OCI-LY3 (cell line): ENCODE measurements at regions not wholly inside any gene's neighbourhood (a gene's known extent, or its start where the extent isn't known, plus 50 kb on each side); places are given as distances from the start of the nearest gene placed in this dataset.

Experiments
- H2AFZ ChIP-seq: fragments of 200-600, 300-600 bp; shearing (Covaris generic); 2 replicates; pipeline ENCODE4 v1.6.0; 2014; ENCODE audit warnings: antibody characterized with exemption, low read depth, low read length
- H3K27ac ChIP-seq: fragments of 200-600, 300-600 bp; sonication (generic); 2 replicates; pipeline ENCODE4 v1.5.1; 2014; ENCODE audit warnings: mild to moderate bottlenecking, low read length, moderate library complexity, mixed read lengths
- H3K27me3 ChIP-seq: fragments of 200-600, 300-600 bp; sonication (generic); 2 replicates; pipeline ENCODE4 v1.6.1; 2014; ENCODE audit warnings: low read depth, low read length, mixed read lengths
- H3K36me3 ChIP-seq: fragments of 200-600, 300-600 bp; sonication (generic); replicated peaks from 2 replicates; pipeline ENCODE3; 2014; ENCODE audit warnings: low read depth, low read length, mixed read lengths
- H3K4me1 ChIP-seq: fragments of 300-600, 200-600 bp; sonication (generic); 2 replicates; pipeline ENCODE4 v1.6.1; 2014; ENCODE audit warnings: low read length, mixed read lengths
- H3K4me2 ChIP-seq: fragments of 200-600, 300-600 bp; sonication (generic); 2 replicates; pipeline ENCODE4 v1.6.1; 2014; ENCODE audit warnings: low read length, mixed read lengths
- H3K4me3 ChIP-seq: fragments of 300-600, 200-600 bp; sonication (generic); 2 replicates; pipeline ENCODE4 v1.5.1; 2014; ENCODE audit warnings: antibody characterized with exemption, mild to moderate bottlenecking, low read length, moderate library complexity
- H3K79me2 ChIP-seq: fragments of 300-600, 200-600 bp; shearing (Covaris generic); 2 replicates; pipeline ENCODE4 v1.6.1; 2014; ENCODE audit warnings: mild to moderate bottlenecking, low read length, mixed read lengths
- H3K9ac ChIP-seq: fragments of 300-600, 200-600 bp; shearing (Covaris generic); 2 replicates; pipeline ENCODE4 v1.6.0; 2014; ENCODE audit warnings: mild to moderate bottlenecking, low read length, moderate library complexity
- H3K9me3 ChIP-seq: fragments of 200-600, 300-600 bp; shearing (Covaris generic); 2 replicates; pipeline ENCODE4 v1.6.1; 2014; ENCODE audit warnings: low read length, mixed read lengths; ENCODE audit not compliant: insufficient read depth
- H4K20me1 ChIP-seq: fragments of 200-600, 300-600 bp; sonication (generic); 2 replicates; pipeline ENCODE4 v1.6.1; 2016; ENCODE audit warnings: low read length, mixed read lengths; ENCODE audit not compliant: insufficient read depth
- CTCF ChIP-seq: fragments of 200-600, 300-600 bp; sonication (generic); IDR thresholded peaks from 2 replicates; pipeline ENCODE4 v1.5.1; 2014; ENCODE audit warnings: antibody characterized with exemption, low read length, low read depth
- EZH2phosphoT487 ChIP-seq: fragments of 200-600 bp; shearing (Covaris generic); IDR thresholded peaks from 2 replicates; pipeline ENCODE4 v1.6.1; 2018; ENCODE audit warnings: antibody characterized with exemption, mixed run types, low read depth

- Histone ChIP-seq H4K20me1 (no peaks in the 10 kb centered on the region), H3K9me3 (no peaks in the 10 kb centered on the region), H3K79me2 (no peaks in the 10 kb centered on the region), H3K36me3 (no peaks in the 10 kb centered on the region), H3K27ac (no peak overlapping the region), H3K4me2 (no peak overlapping the region), H3K4me1 (no peaks in the 10 kb centered on the region), H2AFZ (no peak overlapping the region), H3K4me3 (no peak overlapping the region), H3K27me3 (no peaks in the 10 kb centered on the region), H3K9ac (no peak overlapping the region)
- no peak for TF ChIP-seq CTCF
- no peak for TF ChIP-seq EZH2phosphoT487
These were observed 363.0 kb downstream of the SH2D4B start for GRCh38 chr10:80900661-80901060.

- no peaks in the 10 kb centered on the region for H3K79me2 ChIP-seq
- no peak for TF ChIP-seq CTCF
- TF ChIP-seq EZH2phosphoT487, result no peak
- no peak overlapping the region for H3K4me3 ChIP-seq
- H3K4me2 ChIP-seq, result no peak overlapping the region
- H3K4me1 ChIP-seq, result no peaks in the 10 kb centered on the region
- H3K9me3 ChIP-seq, result no peaks in the 10 kb centered on the region
- no peaks in the 10 kb centered on the region for H3K36me3 ChIP-seq
- no peak overlapping the region for H3K27ac ChIP-seq
- no peaks in the 10 kb centered on the region for H4K20me1 ChIP-seq
- H3K27me3 ChIP-seq, result no peaks in the 10 kb centered on the region
- H3K9ac ChIP-seq, result no peak overlapping the region
- H2AFZ ChIP-seq, result no peak overlapping the region
These were observed 370.9 kb downstream of the SH2D4B start for GRCh38 chr10:80908611-80909010.

GRCh38 chr10:80909254-80909653, 371.6 kb downstream of the SH2D4B start:
- no peaks in the 10 kb centered on the region for H3K79me2 ChIP-seq
- H3K9me3 ChIP-seq, result no peaks in the 10 kb centered on the region
- H3K4me3 ChIP-seq, result no peak overlapping the region
- H3K9ac ChIP-seq, result no peak overlapping the region
- H3K4me1 ChIP-seq, result no peaks in the 10 kb centered on the region
- no peaks in the 10 kb centered on the region for H3K27me3 ChIP-seq
- no peak overlapping the region for H3K27ac ChIP-seq
- H3K36me3 ChIP-seq, result no peaks in the 10 kb centered on the region
- H2AFZ ChIP-seq, result no peak overlapping the region
- H4K20me1 ChIP-seq, result no peaks in the 10 kb centered on the region
- no peak overlapping the region for H3K4me2 ChIP-seq
- TF ChIP-seq CTCF, result no peak
- no peak for TF ChIP-seq EZH2phosphoT487

- Histone ChIP-seq H3K4me3 (no peak overlapping the region), H3K4me2 (no peak overlapping the region), H3K9ac (no peak overlapping the region), H3K9me3 (no peaks in the 10 kb centered on the region), H3K27ac (no peak overlapping the region), H3K36me3 (no peaks in the 10 kb centered on the region), H4K20me1 (no peaks in the 10 kb centered on the region), H3K79me2 (no peaks in the 10 kb centered on the region), H3K4me1 (no peaks in the 10 kb centered on the region), H3K27me3 (no peaks in the 10 kb centered on the region), H2AFZ (no peak overlapping the region)
- TF ChIP-seq EZH2phosphoT487 (no peak), CTCF (no peak)
These were observed 379.9 kb downstream of the SH2D4B start for GRCh38 chr10:80917636-80918035.
